Left lobe of liver (tissue), 2 donors: ENCODE measurements at regions not wholly inside any gene's neighbourhood (a gene's known extent, or its start where the extent isn't known, plus 50 kb on each side); places are given as distances from the start of the nearest gene placed in this dataset.

Experiments used
- ATAC-seq: fragments of 200-7000 bp; cut with Tn5 transposase; one replicate; pipeline ENCODE4 v1.9.1; 2020; ENCODE audit warnings: mild to moderate bottlenecking, moderate library complexity
- DNase-seq: peaks from one replicate; pipeline ENCODE4 v3.0.0-alpha.2; 2020; ENCODE audit warnings: low spot score
- donor health status: DM: no; HTN: no; CAD: no; lungs with moderate emphysema.
- donor health status: DM: no; HTN: yes; CAD: no.

DNA sequence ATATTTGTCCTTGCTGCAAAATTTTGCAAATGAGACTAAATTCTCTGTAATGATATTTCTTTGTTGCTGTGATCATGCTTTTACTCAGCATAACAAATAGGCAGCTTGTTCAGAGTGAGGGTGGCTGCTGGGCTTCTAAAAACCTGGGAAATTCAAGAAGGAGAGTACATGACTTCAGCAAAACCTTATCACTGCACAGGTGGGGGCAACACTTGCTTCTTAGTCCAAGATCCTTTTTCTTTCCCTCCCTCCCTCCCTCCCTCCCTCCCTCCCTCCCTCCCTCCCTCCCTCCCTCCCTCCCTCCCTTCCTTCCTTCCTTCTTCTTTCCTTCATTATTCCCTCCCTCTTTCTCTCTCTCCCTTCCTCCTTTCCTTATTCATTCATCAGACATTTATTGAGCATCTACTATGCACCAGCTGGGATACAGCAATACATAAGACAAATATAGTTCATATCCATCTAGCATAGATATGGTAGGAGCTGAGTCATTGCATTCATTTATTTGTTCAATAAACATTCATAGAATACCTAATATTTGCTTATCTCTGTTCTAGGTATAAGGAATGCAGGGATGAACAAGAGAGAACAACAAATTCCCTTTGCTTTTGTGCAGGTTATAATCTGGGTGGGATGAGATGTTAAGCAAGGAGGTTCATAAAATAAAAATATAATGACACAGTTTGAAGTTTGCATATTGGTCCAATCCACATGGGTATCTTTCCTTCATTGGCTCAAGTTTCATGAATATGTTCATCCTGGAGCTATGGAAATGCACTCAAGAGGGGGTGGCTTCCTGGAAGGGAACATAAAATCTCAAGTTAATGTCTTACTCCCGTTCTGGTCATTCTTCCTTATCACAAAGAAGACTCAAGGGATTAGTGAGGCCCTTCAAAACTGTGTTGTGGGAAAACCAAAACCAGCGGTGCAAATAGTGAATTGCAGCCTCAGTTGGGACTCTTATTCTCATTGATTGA lies 210.7 kb downstream of the PDCD6IP start:
- no peak for DNase-seq
- ATAC-seq = no peak

GRCh38 chr3:34011171-34012101 lies 213.0 kb downstream of the PDCD6IP start:
- DNase-seq = no peak
- ATAC-seq = no peak

DNA sequence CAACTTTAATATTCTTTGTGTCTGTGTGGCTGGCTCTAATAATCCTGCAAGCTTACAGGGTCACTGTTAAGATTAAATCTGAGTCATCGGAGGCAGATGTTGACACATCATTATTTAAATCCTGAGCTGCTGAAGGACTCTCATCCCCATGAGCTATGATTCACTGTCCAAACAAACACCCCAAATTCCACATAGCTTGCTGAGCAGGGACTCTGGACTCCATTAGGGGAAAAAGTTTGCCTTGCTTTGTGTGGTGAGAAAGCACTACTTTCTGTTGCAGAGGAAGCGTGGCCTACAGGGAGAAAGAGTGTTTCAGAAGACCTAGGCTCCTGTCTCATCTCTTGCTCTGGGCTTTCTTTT lies 213.7 kb downstream of the PDCD6IP start:
- DNase-seq (no peak), ATAC-seq (no peak)

DNA sequence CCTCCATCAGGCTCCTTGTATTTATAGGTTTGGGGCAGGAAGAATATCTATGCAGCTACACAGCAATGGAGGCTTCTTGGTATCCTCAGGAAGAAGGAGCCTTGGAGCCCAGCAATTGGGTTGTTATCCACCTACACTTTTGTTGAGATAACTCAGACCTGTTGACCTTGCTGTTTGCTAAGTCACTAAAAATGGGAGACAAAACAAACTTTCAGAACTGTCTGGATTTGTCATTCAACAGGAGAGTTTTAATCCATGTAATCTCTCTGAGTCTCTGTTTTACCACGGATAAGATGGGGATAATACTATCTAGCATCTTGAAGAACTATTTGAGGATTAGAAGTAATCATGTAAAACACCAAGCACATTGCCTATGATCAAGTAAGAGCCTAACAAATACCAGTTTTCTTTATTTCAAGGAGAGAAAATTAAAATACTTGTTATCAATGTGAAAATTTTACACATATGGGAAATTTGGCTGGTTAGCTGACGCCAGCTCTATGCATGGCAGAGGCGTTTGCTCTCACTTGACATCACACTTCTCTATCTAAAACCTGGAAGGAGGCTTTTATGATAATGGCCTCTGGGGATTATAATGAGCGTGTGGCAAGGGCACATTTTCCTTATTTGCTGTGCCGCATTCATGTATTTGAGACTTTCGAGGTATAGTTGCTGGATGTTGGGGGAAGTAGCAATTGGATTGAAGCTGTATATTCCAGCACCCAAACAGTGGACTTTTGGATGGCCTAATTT lies 215.6 kb downstream of the PDCD6IP start:
- no peak for ATAC-seq
- no peak for DNase-seq

- ATAC-seq (no peak), DNase-seq (no peak)
Observed at GRCh38 chr3:34015204-34016142, 217.0 kb downstream of the PDCD6IP start.

GRCh38 chr3:34016925-34017587 lies 218.6 kb downstream of the PDCD6IP start:
- no peak for ATAC-seq
- no peak for DNase-seq

- DNase-seq (no peak), ATAC-seq (no peak)
Observed at GRCh38 chr3:34017757-34018156, 219.3 kb downstream of the PDCD6IP start.

DNA sequence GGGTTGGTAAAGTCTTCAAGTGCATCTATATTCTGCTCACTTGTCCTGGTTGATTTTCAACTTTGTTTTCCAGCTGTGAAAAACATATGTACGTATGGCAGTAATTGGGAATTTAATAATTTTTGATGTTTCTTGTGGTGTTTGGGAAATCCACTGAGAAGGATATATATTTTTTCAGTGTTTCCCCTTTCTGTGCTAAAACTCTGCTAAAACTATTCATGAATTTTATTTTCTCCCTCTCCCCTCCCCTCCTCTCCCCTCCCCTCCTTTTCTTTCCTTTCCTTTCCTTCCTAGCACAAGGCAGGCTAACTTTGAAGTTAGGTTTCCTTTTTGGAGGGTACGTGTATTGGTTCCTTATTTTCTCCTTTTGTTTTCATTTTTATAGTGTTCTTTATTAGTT lies 220.7 kb downstream of the PDCD6IP start:
- ATAC-seq = no peak
- DNase-seq = no peak

DNA sequence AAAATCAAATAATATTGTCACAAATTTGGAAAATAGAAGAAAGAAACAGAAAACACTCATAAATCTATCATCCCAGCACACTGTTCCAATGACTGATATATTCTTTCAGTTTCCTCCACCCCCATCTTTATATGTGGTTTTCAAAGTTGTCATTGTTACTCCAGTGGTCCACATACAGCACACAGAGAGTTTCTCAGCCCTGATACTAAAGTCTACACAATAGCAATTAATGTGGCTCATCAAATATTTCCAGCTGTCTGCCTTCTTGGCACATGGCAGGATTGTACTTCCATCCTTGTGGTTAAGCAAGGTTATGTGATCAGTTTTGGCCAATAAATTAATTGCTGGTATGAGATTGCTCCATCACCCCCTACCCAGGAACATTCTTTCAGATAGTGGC lies 221.7 kb downstream of the PDCD6IP start:
- DNase-seq = no peak

GRCh38 chr3:34020726-34021680 lies 222.6 kb downstream of the PDCD6IP start:
- ATAC-seq (no peak), DNase-seq (no peak)

More for the DNA sequence above, 221.7 kb downstream of the PDCD6IP start:
- ATAC-seq = no peak

DNA sequence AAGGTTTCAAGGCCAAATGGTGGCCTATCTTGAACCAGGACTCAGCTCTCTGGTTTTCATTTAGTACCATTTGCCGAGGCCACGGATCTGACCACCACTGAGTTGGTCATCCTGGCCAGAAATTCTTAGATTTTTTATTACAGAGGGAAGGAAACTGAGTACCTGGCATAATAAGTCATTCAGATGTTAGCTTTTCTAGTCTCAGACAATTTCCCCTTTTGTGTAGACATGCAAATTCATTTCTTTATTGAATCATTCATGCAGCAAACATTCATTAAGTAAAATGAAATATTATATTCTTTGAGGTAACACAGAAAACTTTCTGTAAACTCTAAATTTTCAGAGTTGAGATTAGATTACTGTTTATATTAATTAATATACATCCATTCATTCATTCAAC lies 223.7 kb downstream of the PDCD6IP start:
- DNase-seq = no peak

DNA sequence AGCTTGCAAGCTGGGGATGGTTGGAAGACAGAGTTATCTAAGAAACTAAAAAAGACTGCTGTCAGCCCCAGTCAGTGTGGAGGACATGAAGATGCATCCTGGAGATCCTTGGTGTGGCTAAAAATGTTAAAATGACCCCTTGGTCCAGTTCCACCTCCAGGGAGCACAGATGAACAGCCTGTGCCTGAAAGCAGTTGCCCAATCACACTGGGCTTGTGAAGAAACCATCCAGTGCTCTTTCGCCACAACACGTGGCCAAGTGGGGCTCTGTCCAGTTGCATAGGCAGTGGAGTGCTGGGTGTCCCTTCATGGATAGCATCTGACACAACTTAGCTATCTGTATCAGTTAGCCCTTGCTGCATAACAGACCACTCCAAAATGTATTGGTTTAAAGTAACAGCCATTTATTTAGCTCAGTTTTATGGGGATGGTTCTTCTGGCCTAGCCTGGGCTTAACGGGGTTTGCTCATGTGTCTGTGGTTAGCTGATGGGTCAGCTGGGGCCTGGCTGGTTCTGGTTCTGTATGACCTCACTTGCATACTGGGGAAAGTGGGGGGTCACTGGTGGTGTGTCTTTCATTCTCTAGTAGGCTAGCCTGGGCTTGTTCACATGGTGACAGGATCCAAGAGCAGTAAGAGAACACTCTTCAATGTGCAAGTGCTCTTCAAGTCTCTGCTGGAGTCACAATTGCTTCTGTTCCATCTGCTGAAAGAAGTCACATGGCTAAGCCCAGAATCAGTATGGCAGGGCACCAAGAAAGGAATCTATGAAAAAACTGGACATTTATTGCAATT lies 226.2 kb downstream of the PDCD6IP start:
- DNase-seq (no peak), ATAC-seq (no peak)

More for the DNA sequence above, 223.7 kb downstream of the PDCD6IP start:
- no peak for ATAC-seq

DNA sequence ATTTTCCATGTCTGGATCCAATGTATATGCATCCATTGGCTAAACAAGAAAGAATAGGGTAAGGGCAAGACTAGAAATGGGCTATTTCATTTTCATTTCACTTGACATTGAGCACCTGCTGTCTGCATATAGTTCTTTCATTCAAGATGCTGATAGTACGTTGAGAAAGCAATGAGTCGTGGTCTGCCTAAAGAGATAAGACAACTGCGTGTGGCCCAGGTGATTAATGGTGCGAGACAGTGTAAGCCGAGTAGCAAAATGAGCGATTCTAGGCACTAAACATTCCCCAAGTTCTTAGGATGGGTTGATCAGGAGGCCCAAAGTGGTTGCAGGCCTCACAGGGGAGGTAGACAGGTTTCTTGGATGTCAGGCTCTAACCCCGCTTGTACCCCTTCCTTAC lies 235.4 kb downstream of the PDCD6IP start:
- DNase-seq (no peak), ATAC-seq (no peak)

- ATAC-seq (no peak), DNase-seq (no peak)
Observed at GRCh38 chr3:34034840-34035239, 236.4 kb downstream of the PDCD6IP start.

DNA sequence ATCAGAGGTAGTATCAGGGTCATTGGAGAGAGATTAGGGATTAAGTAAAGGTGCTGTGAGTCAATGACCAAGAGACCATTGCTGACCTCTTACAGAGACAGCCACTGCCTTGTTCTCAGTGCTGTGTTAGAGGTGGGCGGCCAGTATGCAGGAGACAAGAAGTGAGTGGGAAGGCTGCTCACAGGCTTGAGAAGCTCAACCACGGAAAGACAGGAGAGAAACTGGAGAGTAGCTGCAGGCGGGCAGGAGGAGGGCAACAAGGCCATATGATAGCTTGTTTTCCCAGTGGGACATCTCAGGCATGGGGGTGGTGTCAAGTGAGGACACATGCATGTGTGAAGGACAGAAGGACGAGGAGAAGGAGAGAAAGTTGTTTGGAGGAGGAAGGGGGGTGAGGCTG lies 237.3 kb downstream of the PDCD6IP start:
- DNase-seq = no peak
- no peak for ATAC-seq

- ATAC-seq = no peak
- no peak for DNase-seq
Observed at GRCh38 chr3:34037260-34037659, 238.8 kb downstream of the PDCD6IP start.

- ATAC-seq = no peak
- no peak for DNase-seq
Observed at GRCh38 chr3:34038131-34038530, 239.7 kb downstream of the PDCD6IP start.
